ENCODE measurements at regions not wholly inside any gene's neighbourhood (a gene's known extent, or its start where the extent isn't known, plus 50 kb on each side); places are given as distances from the start of the nearest gene placed in this dataset.

DNA sequence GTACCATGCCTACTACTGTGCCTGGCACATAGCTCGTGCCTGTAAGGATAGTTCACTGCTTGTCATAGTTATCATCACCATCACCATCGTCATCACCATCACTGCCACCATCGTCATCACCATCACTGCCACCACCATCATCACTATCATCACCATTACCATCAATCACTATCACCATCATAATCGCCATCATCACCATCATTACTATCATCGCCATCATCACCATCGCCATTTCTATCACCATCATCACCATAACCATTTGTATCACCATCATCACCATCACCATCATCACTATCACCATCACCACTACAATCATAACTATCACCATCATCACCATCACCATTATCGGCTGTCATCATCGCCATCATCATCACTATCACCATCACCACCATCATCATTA, 107.1 kb downstream of the TUBA3C start:
- TF ChIP-seq POLR2A (IDR thresholded peaks at IDR 0.05; ENCODE audit: borderline replicate concordance, extremely low read depth, insufficient read depth, insufficient read length) (no peak), SIN3A (IDR thresholded peaks at IDR 0.05; ENCODE audit: low read depth) (no peak)
- TF ChIP-seq, protein P1, sequence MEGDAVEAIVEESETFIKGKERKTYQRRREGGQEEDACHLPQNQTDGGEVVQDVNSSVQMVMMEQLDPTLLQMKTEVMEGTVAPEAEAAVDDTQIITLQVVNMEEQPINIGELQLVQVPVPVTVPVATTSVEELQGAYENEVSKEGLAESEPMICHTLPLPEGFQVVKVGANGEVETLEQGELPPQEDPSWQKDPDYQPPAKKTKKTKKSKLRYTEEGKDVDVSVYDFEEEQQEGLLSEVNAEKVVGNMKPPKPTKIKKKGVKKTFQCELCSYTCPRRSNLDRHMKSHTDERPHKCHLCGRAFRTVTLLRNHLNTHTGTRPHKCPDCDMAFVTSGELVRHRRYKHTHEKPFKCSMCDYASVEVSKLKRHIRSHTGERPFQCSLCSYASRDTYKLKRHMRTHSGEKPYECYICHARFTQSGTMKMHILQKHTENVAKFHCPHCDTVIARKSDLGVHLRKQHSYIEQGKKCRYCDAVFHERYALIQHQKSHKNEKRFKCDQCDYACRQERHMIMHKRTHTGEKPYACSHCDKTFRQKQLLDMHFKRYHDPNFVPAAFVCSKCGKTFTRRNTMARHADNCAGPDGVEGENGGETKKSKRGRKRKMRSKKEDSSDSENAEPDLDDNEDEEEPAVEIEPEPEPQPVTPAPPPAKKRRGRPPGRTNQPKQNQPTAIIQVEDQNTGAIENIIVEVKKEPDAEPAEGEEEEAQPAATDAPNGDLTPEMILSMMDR (IDR thresholded peaks at IDR 0.05 in 2 of 3, conservative IDR thresholded peaks at IDR 0.05 in 1 of 3; ENCODE audit: borderline replicate concordance in 1 of 3, insufficient read depth in 1 of 3, low read depth in 2 of 3, low read length in 2 of 3), result no peak

Measured in HCT116 (cell line).